Right hindlimb (tissue), 1 donor: ENCODE measurements at regions not wholly inside any gene's neighbourhood (a gene's known extent, or its start where the extent isn't known, plus 50 kb on each side); places are given as distances from the start of the nearest gene placed in this dataset.
"Not testable (repeated sequence)": the region's sequence is repeated elsewhere in the genome, so short reads cannot be mapped to it uniquely, and the experiment has no call there.

ENCODE experiments used
- DNase-seq: peaks from one replicate; pipeline ENCODE4 v3.0.0-alpha.2; 2018

DNA sequence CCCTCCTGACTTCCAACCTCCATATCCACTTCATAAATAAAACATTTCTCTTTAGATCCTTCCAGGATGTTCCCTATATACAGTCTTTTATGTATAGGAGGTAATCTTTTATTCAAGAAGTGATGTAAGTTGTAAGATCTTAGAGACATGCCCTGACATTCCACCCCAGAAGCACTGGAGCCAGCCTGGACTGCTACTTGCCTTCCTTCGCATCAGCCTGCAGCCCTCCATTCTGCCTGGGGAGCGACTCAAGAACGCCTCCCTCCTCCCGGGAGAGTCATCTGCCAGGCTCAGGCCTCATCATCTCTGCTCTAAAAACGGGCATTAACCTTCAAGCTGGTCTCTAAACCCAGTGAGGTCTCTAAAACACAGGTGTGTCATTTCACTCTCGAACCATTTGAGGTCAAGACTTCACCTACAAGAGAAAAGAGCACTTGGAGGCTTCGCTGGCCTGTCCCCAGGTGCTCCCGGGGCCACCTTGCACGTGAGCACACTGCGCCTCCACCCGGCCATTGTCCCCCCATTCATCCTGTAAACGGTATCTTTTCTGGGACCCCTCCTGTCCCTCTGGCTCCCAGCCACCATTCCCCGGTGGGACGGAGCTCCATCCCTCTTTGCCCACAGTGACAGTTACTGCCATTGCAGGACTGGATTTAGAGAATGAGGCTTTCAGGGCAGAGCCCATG is 107.5 kb upstream of the PDE10A start:
- no peak for DNase-seq

DNA sequence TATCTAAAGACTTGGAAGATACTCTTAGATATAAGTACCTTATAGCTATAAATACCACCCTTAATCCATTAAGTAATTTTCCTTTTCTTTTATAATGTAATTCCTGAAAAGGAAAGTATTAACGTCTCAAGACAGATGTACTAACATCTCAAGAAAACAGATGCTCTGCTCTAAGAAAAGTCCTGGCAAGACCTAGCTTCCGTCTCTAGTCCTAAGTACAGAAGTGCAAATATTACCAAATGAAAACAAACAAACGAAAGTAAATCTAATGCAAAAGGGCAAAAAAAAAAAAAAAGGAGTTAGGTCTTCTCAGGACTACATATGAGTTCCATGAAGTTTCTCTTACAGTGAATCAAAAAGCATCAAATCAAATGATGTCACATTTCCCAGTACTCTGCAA is 106.8 kb upstream of the PDE10A start:
- DNase-seq = no peak

DNA sequence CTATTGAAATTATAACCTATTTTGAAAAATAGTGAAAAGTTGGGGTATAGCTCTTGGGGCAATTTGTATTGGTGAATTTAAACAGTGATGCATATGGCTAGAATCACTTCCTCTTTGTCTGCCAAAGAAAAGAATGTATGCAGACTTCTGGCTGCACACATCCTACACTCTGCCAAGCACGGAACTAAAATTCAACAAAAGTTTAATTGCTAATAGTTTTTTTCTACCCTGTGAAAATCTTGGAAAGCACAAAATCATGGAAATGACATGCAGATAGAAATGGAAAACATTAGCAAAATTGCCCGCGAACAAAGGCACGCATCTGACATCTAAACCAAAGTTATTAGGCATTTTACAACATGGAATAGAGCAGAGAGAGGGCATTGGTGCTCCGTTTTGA is 106.4 kb upstream of the PDE10A start:
- peak; percentile 31 for DNase-seq

DNA sequence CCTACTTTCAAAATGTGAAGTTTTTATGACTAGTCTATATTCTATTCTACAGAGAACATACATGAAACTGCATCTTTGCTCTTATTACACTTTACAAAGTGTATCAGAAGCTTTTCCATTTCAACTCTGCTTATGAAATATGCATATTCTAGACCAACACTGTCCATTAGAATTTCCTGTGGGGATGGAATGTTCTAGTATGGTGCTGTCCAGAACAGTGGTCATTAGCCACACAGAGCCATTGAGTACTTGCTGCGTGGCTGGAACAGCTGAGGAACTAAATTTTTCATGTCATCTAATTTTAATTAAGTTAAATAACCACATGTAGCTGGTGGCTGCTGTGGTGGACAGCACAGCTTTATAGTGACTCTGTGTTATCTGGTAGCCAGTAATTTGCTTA is 105.9 kb upstream of the PDE10A start:
- no peak for DNase-seq

DNA sequence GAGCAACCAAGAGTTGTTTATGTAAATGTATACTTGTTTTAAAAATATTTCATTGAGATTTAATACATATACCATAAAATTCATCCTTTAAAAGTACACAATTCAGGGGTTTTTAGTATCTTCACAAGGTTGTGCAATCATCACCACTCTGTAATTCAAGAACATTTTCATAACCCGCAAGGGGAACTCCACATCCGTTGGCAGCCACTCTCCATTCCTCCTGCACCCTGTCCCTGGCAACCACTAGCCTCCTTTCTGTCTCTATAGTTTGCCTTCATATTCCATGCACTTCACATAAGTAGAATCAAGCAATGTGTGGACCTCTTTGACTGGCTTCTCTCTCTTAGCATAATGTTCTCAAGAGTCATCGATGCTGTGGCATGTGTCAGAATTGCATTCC is 104.2 kb upstream of the PDE10A start:
- DNase-seq = no peak

DNA sequence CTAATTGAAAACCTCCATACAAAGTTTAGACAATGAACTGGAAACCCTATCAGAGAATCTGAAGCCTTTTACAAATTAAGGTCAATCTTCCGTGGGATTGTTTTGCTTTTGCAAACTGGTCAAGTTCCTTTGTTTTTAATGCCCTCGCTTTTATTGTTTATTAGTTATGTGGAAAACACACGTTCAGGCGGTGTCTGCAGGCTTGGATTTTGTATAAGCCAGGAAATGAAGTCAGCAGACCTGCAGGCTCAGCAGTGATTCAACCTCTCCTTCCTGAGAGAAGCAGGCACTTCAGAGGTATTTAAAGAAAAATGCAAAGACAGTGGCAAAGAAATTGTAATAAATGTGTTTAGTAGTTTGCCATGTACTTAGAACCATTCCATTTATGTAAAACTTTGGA is 103.4 kb upstream of the PDE10A start:
- peak; percentile 32 for DNase-seq

DNA sequence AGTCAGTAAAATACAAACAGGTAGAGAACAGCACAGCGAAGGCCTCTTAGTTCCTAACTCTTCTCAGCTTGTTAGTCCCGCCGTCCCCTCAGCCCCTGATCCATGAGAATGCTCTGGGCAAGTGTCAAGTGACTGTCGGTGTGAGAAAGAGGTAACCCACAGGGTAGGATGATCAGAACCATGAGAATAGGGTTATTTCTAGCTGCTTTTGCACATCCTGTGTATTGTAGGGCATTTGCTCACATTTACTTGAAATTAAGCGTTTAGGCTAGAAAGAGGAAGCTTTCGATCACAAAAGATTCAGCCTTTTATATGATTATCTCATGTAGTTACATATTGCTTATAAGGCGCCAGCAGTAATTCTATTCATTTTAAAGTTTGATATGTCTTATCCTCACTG is 103.0 kb upstream of the PDE10A start:
- no peak for DNase-seq

DNA sequence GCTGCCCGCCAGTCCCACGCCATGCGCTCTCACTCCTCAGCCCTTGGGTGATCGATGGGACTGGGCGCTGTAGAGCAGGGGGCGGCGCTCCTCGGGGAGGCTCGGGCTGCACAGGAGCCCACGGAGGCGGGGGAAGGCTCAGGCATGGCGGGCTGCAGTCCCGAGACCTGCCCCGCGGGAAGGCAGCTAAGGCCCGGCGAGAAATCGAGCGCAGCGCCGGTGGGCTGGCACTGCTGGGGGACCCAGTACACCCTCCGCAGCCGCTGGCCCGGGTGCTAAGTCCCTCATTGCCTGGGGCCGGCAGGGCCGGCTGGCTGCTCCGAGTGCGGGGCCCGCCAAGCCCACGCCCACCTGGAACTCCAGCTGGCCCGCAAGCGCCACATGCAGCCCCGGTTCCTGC is 102.2 kb upstream of the PDE10A start:
- not testable (repeated sequence) for DNase-seq

DNA sequence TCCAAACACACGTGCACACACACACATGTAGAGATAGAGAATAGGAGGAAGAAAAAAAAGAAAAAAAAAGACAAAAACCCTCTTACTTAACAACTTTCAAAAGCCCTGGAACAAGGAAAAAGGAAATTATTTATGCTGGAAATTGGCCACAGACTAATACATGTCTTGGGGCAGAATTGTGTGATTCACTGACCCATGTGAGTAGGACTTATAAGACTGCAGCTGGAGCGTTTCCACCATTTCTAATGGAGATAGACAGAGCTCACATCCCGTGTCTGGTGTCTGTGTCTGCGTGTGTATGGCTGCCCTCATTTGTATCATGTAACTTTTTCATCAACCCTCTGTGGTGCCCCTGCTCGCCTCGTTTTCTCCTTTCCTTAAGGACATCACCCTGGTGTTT is 99.8 kb upstream of the PDE10A start:
- DNase-seq = no peak

DNA sequence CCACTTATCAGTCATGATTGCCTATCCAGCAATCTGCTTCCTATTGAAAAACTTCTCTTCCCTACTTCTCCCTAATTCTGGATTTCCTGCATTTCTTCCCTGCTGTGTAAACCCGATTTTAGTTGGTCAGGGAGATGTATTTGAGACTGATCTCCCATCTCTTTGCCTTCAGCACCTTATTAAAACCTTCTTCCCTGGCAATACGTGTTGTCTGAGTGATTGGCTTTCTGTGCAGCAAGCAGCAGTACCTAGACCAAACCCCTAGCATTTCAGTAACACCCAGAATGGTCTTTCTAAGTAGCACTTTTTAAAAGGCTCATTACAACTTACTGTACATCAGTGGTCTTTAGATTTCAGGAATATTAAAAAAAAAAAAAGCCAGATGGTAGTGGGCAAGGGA is 99.1 kb upstream of the PDE10A start:
- DNase-seq = no peak

DNA sequence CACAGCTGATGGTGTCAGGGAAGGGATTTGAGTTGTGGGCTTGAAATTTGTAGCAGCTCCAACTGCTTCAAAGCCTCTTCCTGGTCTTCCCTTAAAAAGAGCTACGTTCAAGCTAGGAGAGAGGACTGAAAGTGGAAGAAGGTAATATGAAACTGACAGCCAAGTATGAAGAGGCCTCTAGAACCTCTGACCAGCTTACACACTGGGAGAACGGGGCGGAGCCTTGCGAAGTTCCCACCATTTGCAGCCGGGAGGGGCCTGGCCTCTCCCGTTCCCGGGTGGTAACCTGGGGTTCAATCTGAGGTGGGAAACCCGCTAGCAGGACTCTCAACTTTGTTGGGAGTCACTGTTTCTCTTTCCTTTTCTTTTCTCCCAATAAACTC is 97.8 kb upstream of the PDE10A start:
- no peak for DNase-seq

DNA sequence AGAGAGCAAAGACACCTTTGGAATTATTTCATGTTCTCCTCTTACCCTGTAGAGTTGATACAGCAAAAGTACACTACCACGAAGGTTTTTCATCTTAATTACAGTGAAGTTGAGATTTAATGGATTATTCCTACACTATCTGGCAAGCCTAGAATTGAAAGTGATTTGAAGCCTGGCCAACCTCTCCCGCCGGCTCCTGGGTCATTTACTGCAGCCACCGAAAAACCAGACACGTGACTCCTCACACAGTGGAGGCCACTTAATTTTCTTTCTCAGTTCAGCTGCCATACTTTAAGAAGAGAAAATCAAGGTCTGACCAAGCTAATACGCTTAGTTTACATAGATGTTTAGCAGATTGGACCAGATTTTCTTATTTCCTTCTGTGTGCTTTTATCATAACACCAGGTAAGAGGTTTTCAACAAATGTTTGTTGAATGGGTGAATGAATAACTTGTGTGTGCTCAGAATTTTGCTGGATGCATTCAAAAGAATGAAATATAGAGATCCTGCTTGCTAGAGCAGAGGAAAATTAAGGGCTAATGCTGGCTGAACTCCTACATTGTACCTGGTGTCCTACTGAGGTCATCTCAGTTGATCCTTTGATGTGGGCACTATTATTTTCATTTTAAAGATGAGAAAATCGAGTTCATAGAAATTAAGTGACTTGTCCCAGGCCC is 97.2 kb upstream of the PDE10A start:
- no peak for DNase-seq

DNA sequence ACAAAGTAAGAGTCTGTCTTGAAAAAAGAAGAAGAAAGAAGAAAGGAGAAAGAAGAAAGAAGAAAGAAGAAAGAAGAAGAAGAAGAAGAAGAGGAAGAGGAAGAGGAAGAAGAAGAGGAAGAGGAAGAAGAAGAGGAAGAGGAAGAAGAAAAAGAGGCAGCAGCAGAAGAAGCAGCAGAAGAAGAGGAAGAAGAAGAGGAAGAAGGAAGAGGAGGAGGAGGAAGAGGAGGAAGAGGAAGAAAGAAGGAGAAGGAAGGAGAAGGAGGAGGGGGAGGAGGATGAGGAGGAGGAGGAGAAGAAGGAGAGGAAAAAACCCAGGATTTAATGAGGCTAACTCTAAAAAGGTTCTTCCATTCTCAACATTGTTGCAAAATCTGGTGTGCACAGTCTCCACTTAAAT is 95.4 kb upstream of the PDE10A start:
- DNase-seq = no peak

DNA sequence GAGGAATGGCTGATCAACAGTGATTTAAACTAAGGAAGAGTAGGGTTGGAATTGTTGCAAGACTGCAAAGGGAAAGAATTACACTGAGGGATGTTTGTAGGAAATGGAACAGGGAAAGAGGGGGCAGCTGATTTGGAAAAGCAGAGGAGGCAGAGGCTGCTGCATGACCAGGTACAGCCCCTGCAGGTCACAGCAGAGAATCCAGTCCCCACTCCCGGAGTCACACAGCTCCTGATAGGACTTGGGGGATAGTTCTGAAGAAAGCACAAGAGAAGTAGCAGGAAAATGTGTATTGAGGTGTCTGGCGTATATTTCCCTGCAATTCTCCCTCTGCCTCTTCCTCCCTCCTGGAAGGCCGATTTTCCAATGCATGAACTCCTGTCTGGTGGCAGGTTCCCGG is 92.5 kb upstream of the PDE10A start:
- no peak for DNase-seq

DNA sequence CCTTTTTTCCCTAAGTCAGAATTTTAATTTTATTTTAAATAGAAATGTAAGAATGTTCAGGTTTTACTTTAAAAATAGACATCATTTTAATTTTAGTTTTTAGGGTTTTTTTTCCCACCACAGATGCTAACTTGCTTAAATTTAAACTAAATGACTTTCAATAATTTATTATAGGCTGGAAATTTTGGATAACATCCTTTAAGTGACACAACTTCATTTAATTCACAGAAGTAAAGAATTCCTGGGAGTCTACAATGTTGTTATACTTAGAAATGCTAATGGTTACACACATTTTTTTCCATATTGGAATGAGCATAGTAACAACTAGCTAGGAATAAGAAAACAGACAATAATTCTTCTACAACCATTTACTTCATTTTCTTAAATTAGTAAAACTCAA is 90.5 kb upstream of the PDE10A start:
- DNase-seq = no peak

DNA sequence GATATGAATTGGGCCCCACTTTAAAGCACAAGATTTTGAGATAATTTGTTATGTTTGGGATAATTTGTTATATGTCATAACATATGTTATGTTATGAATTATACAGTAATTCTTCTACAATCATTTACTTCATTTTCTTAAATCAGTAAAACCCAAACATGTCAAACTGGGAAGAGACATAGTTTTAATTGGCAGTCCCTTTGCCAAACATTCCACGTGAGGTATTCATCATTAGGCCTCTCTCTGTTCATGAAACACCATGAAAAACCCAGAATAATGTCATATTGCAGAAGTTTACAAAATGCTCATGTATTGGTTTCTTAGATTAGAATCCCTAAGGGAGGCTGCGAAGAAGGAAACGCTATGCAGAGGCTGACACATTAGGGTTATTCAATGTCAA is 89.4 kb upstream of the PDE10A start:
- DNase-seq = no peak

DNA sequence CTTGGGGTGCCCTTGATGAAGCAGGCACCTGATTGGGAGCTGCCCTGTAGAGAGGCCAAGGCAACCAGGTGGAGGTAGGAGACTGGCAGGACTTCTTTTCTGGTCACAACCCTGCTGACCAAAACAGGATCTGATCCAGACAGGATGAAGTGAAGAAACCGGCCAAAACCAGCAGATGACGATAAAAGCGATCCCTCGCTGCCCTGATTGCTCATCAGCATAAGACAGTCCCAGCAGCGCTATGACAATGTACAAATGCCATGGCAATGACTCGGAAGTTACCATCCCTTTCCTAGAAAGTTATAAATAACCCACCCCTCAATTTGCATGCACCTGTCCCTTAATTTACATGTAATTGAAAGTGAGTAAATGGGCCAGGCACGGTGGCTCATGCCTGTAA is 88.4 kb upstream of the PDE10A start:
- DNase-seq = no peak

DNA sequence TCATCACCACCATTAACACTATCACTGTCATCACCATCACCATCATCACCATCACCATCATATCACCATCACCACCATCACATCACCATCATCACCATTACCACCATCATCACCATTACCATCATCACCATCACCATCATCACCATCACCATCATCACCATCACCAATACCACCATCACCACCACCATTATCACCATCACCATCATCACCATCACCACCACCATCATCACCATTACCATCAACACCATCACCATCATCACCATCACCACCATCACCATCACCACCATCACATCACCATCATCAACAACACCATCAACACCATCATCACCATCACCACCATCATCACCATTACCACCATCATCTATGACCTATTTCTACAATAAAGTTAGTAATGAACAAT is 86.1 kb upstream of the PDE10A start:
- no peak for DNase-seq

DNA sequence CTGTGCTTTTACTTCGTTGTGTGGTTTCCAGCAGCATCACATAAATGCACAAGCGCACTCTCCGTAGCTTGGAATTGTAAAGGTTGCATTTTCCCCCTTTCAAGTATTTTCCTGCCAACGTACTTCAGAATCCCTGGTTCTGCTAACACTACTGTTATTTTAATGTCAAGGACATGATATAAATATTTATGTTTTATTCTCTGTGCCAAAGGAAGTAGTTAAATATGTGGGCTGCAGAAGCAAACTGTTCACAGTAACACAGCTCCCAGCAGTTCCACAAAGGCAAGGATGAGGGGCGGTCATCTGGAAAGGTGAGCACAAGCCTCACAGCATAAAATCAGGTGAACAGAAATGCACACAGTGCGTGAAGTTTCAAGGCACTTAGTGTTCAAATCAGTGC is 85.3 kb upstream of the PDE10A start:
- no peak for DNase-seq

DNA sequence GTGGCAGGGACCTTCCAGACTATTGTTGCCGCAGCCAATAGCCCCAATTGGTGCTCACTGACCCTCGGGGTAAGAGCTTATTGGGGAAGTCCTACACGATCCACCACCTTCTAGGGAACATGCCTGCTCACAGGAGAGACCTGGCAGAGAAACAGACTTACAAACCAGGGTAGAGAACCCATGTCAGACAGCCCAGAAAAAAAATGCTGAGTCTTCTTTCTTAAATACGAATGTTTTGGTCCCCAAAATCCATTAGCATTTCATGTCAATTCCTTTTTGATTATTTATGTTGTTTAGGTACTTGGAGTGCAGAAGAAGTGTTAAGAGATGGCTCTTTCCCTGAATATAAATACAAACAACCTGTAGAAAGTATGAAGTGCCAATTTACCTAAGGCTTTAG is 84.9 kb upstream of the PDE10A start:
- DNase-seq = no peak

DNA sequence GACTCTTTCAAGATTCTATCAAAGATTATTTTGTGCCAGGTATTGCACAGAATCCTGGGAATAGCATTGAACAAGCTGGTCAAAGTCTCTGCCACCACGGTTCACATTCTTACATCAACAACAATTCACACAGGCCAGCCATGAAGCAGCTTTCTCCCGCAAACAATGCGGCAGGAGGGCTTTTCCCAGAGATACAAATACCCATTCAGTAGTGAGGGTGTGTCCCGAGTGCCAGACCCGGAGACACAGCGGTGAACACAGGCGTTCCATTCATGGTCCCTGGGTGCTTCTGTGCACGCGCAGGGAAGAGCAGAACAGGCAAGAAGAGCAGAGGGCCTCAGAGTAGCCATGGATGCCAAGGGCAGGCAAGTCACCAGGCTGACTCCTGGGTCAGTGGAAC is 83.3 kb upstream of the PDE10A start:
- DNase-seq = no peak

DNA sequence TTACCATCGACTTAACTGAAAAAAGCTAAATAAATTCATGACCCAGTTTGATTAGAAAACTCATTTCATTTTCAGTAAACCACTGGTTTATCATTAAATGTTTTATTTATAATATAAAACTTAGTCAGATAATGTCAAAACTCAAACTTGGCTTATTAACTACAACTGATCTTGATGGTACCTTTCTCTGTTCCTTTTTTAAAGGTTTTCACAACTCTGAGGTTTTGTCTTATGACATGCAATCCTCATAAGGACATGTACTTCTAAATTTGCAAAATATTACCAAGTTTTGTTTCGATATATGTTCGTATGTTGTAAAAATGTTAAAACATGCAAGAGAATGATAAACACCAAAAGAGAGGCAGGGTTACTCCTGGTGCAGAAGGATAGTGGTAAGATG is 82.5 kb upstream of the PDE10A start:
- DNase-seq = no peak

DNA sequence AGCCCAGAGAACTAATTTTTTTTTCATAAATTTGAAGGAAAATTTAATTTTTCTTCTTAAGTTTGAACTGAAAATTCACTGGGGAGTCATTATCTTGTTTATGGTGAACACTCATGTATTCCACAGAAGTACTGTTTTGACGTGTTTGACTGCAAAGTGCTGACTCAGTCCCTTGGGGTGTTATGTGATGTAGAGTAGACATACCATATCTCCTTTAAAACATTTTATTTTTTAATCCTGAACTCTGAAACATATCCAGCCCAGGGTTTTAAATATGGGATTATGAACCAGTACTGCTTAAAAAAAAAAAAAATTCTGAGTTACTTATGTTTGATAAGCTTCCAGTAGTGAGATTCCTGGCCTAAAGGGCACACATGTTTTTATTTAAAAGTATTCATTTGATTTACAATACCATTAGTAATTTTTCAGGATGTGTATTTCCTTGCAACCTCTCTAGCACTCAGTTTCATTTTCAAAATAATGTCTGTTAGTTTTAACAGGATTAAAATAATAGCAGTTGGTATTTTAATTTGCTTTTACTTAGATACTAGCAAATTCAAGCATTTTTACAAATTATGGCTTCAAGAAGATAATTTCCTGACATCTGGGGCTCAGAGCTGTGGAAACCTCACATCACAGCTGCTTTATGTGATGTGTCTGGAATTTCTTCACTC is 81.7 kb upstream of the PDE10A start:
- no peak for DNase-seq

DNA sequence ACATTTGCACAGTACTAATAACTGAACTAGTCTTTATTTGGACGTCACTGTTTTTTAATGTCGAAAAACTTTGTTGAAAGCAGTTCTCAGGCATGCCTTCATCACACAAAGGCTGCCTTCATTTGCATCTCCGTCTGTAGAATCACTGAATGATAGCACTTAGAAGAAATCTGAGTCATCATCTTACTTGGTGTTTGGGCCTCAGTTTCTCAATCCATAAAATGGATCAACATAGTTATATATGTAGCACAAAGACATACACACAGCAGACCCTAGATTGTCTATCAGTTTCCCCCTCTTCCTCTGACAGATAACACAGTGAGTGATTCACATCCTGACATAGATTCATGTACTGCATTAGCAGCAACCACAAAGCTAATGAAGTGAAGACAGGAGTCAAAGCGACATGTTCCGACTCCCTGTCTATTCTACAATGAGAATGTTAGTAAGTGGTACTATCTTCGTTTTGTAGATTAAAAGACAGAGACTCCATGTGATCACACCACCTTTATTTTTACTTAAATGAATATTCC is 80.4 kb upstream of the PDE10A start:
- DNase-seq = no peak
